IMR-90 (cell line): ENCODE measurements at regions not wholly inside any gene's neighbourhood (a gene's known extent, or its start where the extent isn't known, plus 50 kb on each side); places are given as distances from the start of the nearest gene placed in this dataset.

Source experiments
- ATAC-seq: fragments of 200-7000 bp; cut with Tn5 transposase; 2 replicates; pipeline ENCODE4 v1.9.1; 2020; ENCODE audit warnings: low read depth, mild to moderate bottlenecking, moderate library complexity
- BruUV-seq: library from RNA; stranded (reverse); fragments of 400-500 nt; replicated peaks from 2 replicates; lab custom pipeline; 2021; lab: Mats Ljungman, UMichigan
- CTCF ChIA-PET: fragments of 300-600 bp; formaldehyde crosslinking; extraction: SDS; loops from one replicate; lab custom pipeline; 2021; ENCODE audit warnings: antibody characterized with exemption; lab: Yijun Ruan, JAX
- POLR2A ChIA-PET: fragments of 300-600 bp; sonication (Branson Sonifier 250); formaldehyde crosslinking; loops from one replicate; lab custom pipeline; 2022; ENCODE audit warnings: antibody characterized with exemption; ENCODE audit not compliant: unreplicated experiment; lab: Charles Lee
- DNase-seq: peaks from one replicate; pipeline ENCODE4 v3.0.0; 2013
- H2AFZ ChIP-seq: replicated peaks from 2 replicates; pipeline ENCODE3; 2013; ENCODE audit warnings: low read length, mild to moderate bottlenecking; ENCODE audit not compliant: poor library complexity
- H2AK5ac ChIP-seq: 2 replicates; pipeline ENCODE4 v1.6.1; 2013; ENCODE audit warnings: low read depth, low read length, inconsistent platforms
- H2AK9ac ChIP-seq: replicated peaks from 2 replicates; pipeline ENCODE3; 2013; ENCODE audit warnings: mild to moderate bottlenecking, low read depth, low read length, moderate library complexity; ENCODE audit not compliant: poor library complexity
- H2BK120ac ChIP-seq: 2 replicates; pipeline ENCODE4 v1.6.1; 2013; ENCODE audit warnings: low read depth, low read length, inconsistent platforms
- H2BK15ac ChIP-seq: 3 replicates; pipeline ENCODE4 v1.6.1; 2013; ENCODE audit warnings: low read depth, low read length, inconsistent platforms
- H2BK20ac ChIP-seq: 2 replicates; pipeline ENCODE4 v1.6.1; 2013; ENCODE audit warnings: low read depth, mild to moderate bottlenecking, inconsistent platforms, low read length, moderate library complexity
- H2BK5ac ChIP-seq: 2 replicates; pipeline ENCODE4 v1.6.1; 2013; ENCODE audit warnings: mild to moderate bottlenecking, low read depth, low read length, inconsistent platforms; ENCODE audit not compliant: poor library complexity, severe bottlenecking
- H3K14ac ChIP-seq: replicated peaks from 2 replicates; pipeline ENCODE4 v1.6.1; 2013; ENCODE audit warnings: low read depth, low read length, inconsistent platforms
- H3K18ac ChIP-seq: 2 replicates; pipeline ENCODE4 v1.6.1; 2013; ENCODE audit warnings: low read depth, low read length, control low read depth
- H3K23ac ChIP-seq: 2 replicates; pipeline ENCODE4 v1.6.1; 2013; ENCODE audit warnings: low read depth, low read length, inconsistent platforms
- H3K27ac ChIP-seq: 2 replicates; pipeline ENCODE4 v1.5.1; 2013; ENCODE audit warnings: mild to moderate bottlenecking, control low read depth, low read length; ENCODE audit not compliant: insufficient read depth
- H3K27me3 ChIP-seq: 2 replicates; pipeline ENCODE4 v1.6.1; 2013; ENCODE audit warnings: low read length; ENCODE audit not compliant: control insufficient read depth, insufficient read depth
- H3K36me3 ChIP-seq: 2 replicates; pipeline ENCODE4 v1.6.1; 2013; ENCODE audit warnings: low read length, mixed read lengths; ENCODE audit not compliant: control insufficient read depth, insufficient read depth
- H3K4ac ChIP-seq: 2 replicates; pipeline ENCODE4 v1.6.1; 2013; ENCODE audit warnings: low read depth, low read length, inconsistent platforms
- H3K4me1 ChIP-seq: 2 replicates; pipeline ENCODE4 v1.6.1; 2013; ENCODE audit warnings: low read length, mixed read lengths; ENCODE audit not compliant: control insufficient read depth, insufficient read depth
- H3K4me2 ChIP-seq: 2 replicates; pipeline ENCODE4 v1.6.1; 2013; ENCODE audit warnings: low read depth, mild to moderate bottlenecking, control low read depth, low read length, moderate library complexity
- H3K4me3 ChIP-seq: 2 replicates; pipeline ENCODE4 v1.5.1; 2013; ENCODE audit warnings: low read depth, mild to moderate bottlenecking, control low read depth, low read length, moderate library complexity; ENCODE audit not compliant: insufficient read depth
- H3K56ac ChIP-seq: 2 replicates; pipeline ENCODE4 v1.6.1; 2013; ENCODE audit warnings: low read length, inconsistent platforms; ENCODE audit not compliant: insufficient read depth; ENCODE audit errors: extremely low read depth
- H3K79me1 ChIP-seq, 2 experiments: 2 replicates each; pipeline ENCODE4 v1.6.1; 2013; ENCODE audit warnings: low read length in 2 of 2, inconsistent platforms in 1 of 2, low read depth in 1 of 2
- H3K9ac ChIP-seq: 2 replicates; pipeline ENCODE4 v1.6.1; 2013; ENCODE audit warnings: low read depth, low read length, control low read depth
- H3K9me1 ChIP-seq: 2 replicates; pipeline ENCODE4 v1.6.1; 2013; ENCODE audit warnings: low read length, inconsistent platforms; ENCODE audit not compliant: insufficient read depth
- H3K9me3 ChIP-seq: 2 replicates; pipeline ENCODE4 v1.6.1; 2013; ENCODE audit warnings: low read length; ENCODE audit not compliant: control insufficient read depth, insufficient read depth
- H4K20me1 ChIP-seq: 2 replicates; pipeline ENCODE4 v1.6.1; 2013; ENCODE audit warnings: low read length, inconsistent platforms; ENCODE audit not compliant: insufficient read depth
- H4K5ac ChIP-seq: 2 replicates; pipeline ENCODE4 v1.6.1; 2013; ENCODE audit warnings: mild to moderate bottlenecking, low read depth, low read length, control low read depth
- H4K8ac ChIP-seq, 2 experiments: 2 replicates each; pipeline ENCODE4 v1.6.1; 2013; ENCODE audit warnings: low read depth in 2 of 2, low read length in 2 of 2, control low read depth in 1 of 2, inconsistent platforms in 1 of 2
- H4K91ac ChIP-seq: 2 replicates; pipeline ENCODE4 v1.6.1; 2013; ENCODE audit warnings: low read depth, low read length, inconsistent platforms; ENCODE audit not compliant: insufficient read depth
- CEBPB ChIP-seq: IDR thresholded peaks from 2 replicates; pipeline ENCODE4 v1.6.1; 2012; ENCODE audit warnings: low read depth, low read length, improper control_type of control experiment
- CHD1 ChIP-seq: IDR thresholded peaks from 2 replicates; pipeline ENCODE4 v1.6.1; 2012; ENCODE audit warnings: low read depth, low read length, improper control_type of control experiment
- CTCF ChIP-seq: conservative IDR thresholded peaks from 2 replicates; pipeline ENCODE4 v1.5.1; 2012; ENCODE audit warnings: mild to moderate bottlenecking, low read depth, low read length, improper control_type of control experiment
- ELK1 ChIP-seq: fragments of 150-350 bp; IDR thresholded peaks from 2 replicates; pipeline ENCODE4 v1.6.1; 2016; ENCODE audit warnings: low read depth, mild to moderate bottlenecking, low read length, moderate library complexity, borderline replicate concordance
- MXI1 ChIP-seq: IDR thresholded peaks from 2 replicates; pipeline ENCODE4 v1.6.1; 2012; ENCODE audit warnings: low read depth, mild to moderate bottlenecking, low read length, moderate library complexity, borderline replicate concordance
- NFE2L2 ChIP-seq: fragments of 150-350 bp; IDR thresholded peaks from 2 replicates; pipeline ENCODE4 v1.6.1; 2016; ENCODE audit warnings: low read depth, mild to moderate bottlenecking, low read length
- RAD21 ChIP-seq: IDR thresholded peaks from 2 replicates; pipeline ENCODE4 v1.6.1; 2012; ENCODE audit warnings: low read length, improper control_type of control experiment
- RFX5 ChIP-seq: IDR thresholded peaks from 2 replicates; pipeline ENCODE4 v1.8.0; 2012; ENCODE audit warnings: low read depth, mild to moderate bottlenecking, low read length, moderate library complexity
- WGBS, 2 experiments: methylation state at CpG; one replicate each; pipeline versions ENCODE4 v1.1.5 to v1.1.7; 2013; ENCODE audit warnings: missing lambda C conversion rate in 2 of 2; ENCODE audit not compliant: insufficient read length in 1 of 2; ENCODE audit errors: extremely low coverage in 2 of 2; 5-methylcytosine and 5-hydroxymethylcytosine counted together
- dilution Hi-C: fragments of 300-500 bp; cut with HindIII; formaldehyde crosslinking; loops from one replicate; pipeline ENCODE4 v1.14.3; 2018; ENCODE audit warnings: low sequenced_read_pairs; ENCODE audit not compliant: unreplicated experiment
- in situ Hi-C: fragments of 300-500 bp; cut with MboI; formaldehyde crosslinking; loops from 3 replicates; pipeline ENCODE4 v1.14.3; 2019; ENCODE audit warnings: low sequenced_read_pairs, inconsistent platforms, mixed read lengths
- intact Hi-C: fragments of 100-400 bp; cut with micrococcal nuclease; formaldehyde crosslinking; loops from 2 replicates; pipeline ENCODE4 v1.10.0; 2022

- WGBS, 2 experiments = no CpG with 5 or more reads among the region's 4 CpGs
- dilution Hi-C loops = no loop called here
- no peak overlapping the region for H3K14ac ChIP-seq
- TF ChIP-seq CHD1 (no peak), ELK1 (no peak), CEBPB (no peak), CTCF (no peak), RAD21 (no peak), NFE2L2 (no peak), RFX5 (no peak), MXI1 (no peak)
- peaks cover 3% of the 10 kb centered on the region for H3K4me1 ChIP-seq
- H3K36me3 ChIP-seq = no peaks in the 10 kb centered on the region
- no peak overlapping the region for H4K91ac ChIP-seq
- H2AK9ac ChIP-seq = no peak overlapping the region
- H2BK120ac ChIP-seq = no peak overlapping the region
- no peak overlapping the region for H4K5ac ChIP-seq
- no peak overlapping the region for H2BK15ac ChIP-seq
- H3K23ac ChIP-seq = no peak overlapping the region
- no peak overlapping the region for H2AFZ ChIP-seq
- no peak overlapping the region for H4K8ac ChIP-seq
- ChIA-PET CTCF (no interaction called here), POLR2A (interaction anchor here (0.5 kb wide), 1 partner anchor 198 kb away, joined by 6 read pairs; no protein-coding TSS in a partner anchor)
- no peaks in the 10 kb centered on the region for H3K9me1 ChIP-seq
- no peak overlapping the region for H2BK20ac ChIP-seq
- H3K27ac ChIP-seq = no peak overlapping the region
- H3K4ac ChIP-seq = no peak overlapping the region
- in situ Hi-C loops = no loop called here
- no TSS peak for BruUV-seq
- peaks cover 7% of the 10 kb centered on the region for H3K27me3 ChIP-seq
- H2BK5ac ChIP-seq = no peak overlapping the region
- no peak overlapping the region for H3K4me3 ChIP-seq
- H3K4me2 ChIP-seq = no peak overlapping the region
- no peaks in the 10 kb centered on the region for H3K79me1 ChIP-seq
- H3K18ac ChIP-seq = no peak overlapping the region
- no peaks in the 10 kb centered on the region for H4K20me1 ChIP-seq
- DNase-seq (no peak), ATAC-seq (no peak)
- no peak overlapping the region for H3K56ac ChIP-seq
- intact Hi-C loops = no loop called here
- H3K9ac ChIP-seq = no peak overlapping the region
- H3K9me3 ChIP-seq = no peaks in the 10 kb centered on the region
- no peak overlapping the region for H2AK5ac ChIP-seq
Measured at GRCh38 chr6:149137594-149137993, 179.9 kb upstream of the TAB2 start.
